HUES6 (cell line): ENCODE measurements at regions not wholly inside any gene's neighbourhood (a gene's known extent, or its start where the extent isn't known, plus 50 kb on each side); places are given as distances from the start of the nearest gene placed in this dataset.

Experiments
- H3K27ac ChIP-seq: 2 replicates; pipeline ENCODE4 v1.7.0; 2013; ENCODE audit warnings: low read depth, mild to moderate bottlenecking, low read length, inconsistent platforms
- H3K27me3 ChIP-seq: 2 replicates; pipeline ENCODE4 v1.6.1; 2013; ENCODE audit warnings: low read length; ENCODE audit not compliant: control insufficient read depth, insufficient read depth
- H3K36me3 ChIP-seq: 2 replicates; pipeline ENCODE4 v1.6.1; 2013; ENCODE audit warnings: low read length; ENCODE audit not compliant: control insufficient read depth, insufficient read depth
- H3K4me1 ChIP-seq: 2 replicates; pipeline ENCODE4 v1.6.1; 2013; ENCODE audit warnings: low read length; ENCODE audit not compliant: control insufficient read depth, insufficient read depth
- H3K4me3 ChIP-seq: 2 replicates; pipeline ENCODE4 v1.5.1; 2013; ENCODE audit warnings: low read depth, low read length
- H3K9ac ChIP-seq: one replicate; pipeline ENCODE4 v1.6.1; 2013; ENCODE audit warnings: mild to moderate bottlenecking, low read length
- H3K9me3 ChIP-seq: 2 replicates; pipeline ENCODE4 v1.6.1; 2013; ENCODE audit warnings: low read depth, low read length; ENCODE audit not compliant: control insufficient read depth, insufficient read depth

DNA sequence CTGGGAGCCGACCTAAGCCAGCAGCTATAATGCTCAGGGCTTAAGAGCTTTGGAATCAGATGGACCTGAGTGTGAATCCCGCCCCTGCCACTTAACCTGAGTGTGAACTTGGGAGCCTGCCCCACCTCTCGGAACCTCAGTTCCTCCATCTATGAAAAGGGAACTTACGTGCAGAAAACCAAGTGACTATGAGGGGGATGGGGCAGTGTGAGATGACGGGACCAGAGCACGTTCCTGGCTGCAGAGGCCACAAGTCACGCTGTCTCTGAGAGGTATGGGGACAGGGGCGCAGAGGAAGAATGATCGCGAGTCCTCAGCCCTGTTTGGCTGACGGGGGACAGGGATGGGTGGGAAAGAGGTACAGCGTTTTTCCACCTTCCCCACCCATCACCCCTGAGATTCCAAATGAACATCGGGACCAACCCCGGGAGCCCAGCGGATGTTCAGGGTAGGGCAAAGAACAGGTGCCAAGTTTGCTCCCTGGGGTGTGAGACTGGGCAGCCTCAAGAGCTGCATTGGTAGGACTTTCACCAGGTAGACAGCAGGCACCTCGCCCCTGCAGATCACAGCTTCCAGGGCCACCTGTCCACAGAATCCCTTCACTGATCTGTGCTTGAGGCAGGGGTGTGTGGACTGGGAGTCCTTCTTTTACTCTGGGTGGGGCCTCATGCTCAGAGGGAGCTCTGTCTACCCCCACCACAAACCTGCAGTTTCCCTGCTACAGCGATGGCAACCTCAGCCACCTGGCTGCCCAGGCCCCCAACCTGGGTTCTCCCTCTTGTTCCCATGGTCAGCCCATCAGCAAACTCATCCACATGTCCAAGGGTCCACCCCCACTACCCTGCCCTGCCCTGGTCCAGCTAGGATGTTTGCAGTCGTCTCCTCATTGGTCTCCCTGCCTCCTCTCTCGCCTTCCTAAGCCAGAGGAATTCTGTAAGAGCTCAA lies 85.8 kb downstream of the CEBPB start:
- Histone ChIP-seq H3K4me3 (no peak overlapping the region), H3K4me1 (no peaks in the 10 kb centered on the region; the same call in 1 of the 2 replicates), H3K27ac (no peak overlapping the region), H3K36me3 (no peaks in the 10 kb centered on the region), H3K27me3 (no peaks in the 10 kb centered on the region), H3K9ac (no peak overlapping the region), H3K9me3 (no peaks in the 10 kb centered on the region)

- H3K4me3 ChIP-seq, result no peak overlapping the region
- H3K27me3 ChIP-seq, result no peaks in the 10 kb centered on the region
- no peaks in the 10 kb centered on the region for H3K36me3 ChIP-seq
- H3K27ac ChIP-seq, result no peak overlapping the region
- no peaks in the 10 kb centered on the region for H3K9me3 ChIP-seq
- no peak overlapping the region for H3K9ac ChIP-seq
- H3K4me1 ChIP-seq, result peaks cover 5% of the 10 kb centered on the region; the same call in 1 of the 2 replicates
These were observed 86.4 kb downstream of the CEBPB start for GRCh38 chr20:50277064-50277415.

- Histone ChIP-seq H3K9me3 (no peaks in the 10 kb centered on the region), H3K9ac (no peak overlapping the region), H3K36me3 (no peaks in the 10 kb centered on the region), H3K27me3 (no peaks in the 10 kb centered on the region), H3K4me1 (peaks cover 5% of the 10 kb centered on the region; the same call in 1 of the 2 replicates), H3K27ac (no peak overlapping the region), H3K4me3 (no peak overlapping the region)
These were observed 87.1 kb downstream of the CEBPB start for GRCh38 chr20:50277460-50278376.

- no peaks in the 10 kb centered on the region for H3K36me3 ChIP-seq
- peaks cover 8% of the 10 kb centered on the region; the same call in 1 of the 2 replicates for H3K4me1 ChIP-seq
- no peaks in the 10 kb centered on the region for H3K27me3 ChIP-seq
- H3K27ac ChIP-seq, result no peak overlapping the region
- H3K9me3 ChIP-seq, result no peaks in the 10 kb centered on the region
- no peak overlapping the region for H3K4me3 ChIP-seq
- no peak overlapping the region for H3K9ac ChIP-seq
These were observed 87.7 kb downstream of the CEBPB start for GRCh38 chr20:50278377-50278683.

DNA sequence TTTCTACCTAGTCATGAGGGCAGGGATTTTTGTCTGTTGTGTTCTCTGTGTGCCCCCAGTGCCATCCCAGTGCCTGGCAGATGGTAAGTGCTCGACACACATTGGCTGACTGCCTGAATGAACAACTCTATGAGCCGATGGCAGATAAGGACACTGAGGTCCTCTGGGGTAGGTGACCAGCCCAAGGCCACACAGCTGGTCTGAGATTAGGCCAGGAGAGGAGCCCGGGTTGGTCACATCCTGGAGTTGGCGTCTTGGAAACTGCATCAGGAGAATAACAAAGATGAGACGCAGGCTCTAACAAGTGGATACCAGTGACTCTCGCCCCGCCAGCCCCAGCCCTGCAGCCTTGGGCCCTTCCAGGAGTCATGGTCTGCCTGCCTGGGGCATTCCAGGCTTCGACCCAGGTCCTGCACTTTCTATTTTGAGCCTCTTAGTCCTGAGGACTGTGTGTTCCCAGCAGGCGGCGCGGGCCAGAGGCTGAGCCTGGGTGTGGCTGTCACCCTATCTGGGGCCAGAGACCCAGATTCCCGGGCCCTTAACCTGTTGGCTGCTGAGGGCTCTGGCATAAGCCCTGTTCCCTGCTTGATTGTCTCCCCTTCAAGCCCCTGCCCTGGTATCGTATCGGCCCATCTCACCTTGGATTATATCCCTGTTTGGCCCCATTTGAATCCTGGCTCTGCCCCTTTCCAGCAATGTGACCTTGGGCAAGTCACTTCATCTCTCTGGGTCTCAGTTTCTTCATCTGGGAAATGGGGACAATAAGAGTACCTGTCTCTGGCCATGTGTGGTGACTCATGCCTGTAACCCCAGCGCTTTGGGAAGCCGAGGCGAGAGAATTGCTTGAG lies 88.3 kb downstream of the CEBPB start:
- no peak overlapping the region for H3K9ac ChIP-seq
- no peak overlapping the region for H3K27ac ChIP-seq
- no peaks in the 10 kb centered on the region for H3K27me3 ChIP-seq
- peaks cover 8% of the 10 kb centered on the region; the same call in 1 of the 2 replicates for H3K4me1 ChIP-seq
- no peak overlapping the region for H3K4me3 ChIP-seq
- no peaks in the 10 kb centered on the region for H3K36me3 ChIP-seq
- H3K9me3 ChIP-seq, result no peaks in the 10 kb centered on the region

- Histone ChIP-seq H3K36me3 (no peaks in the 10 kb centered on the region), H3K4me1 (peaks cover 13% of the 10 kb centered on the region; the same call in 1 of the 2 replicates), H3K4me3 (no peak overlapping the region), H3K27ac (no peak overlapping the region), H3K27me3 (no peaks in the 10 kb centered on the region), H3K9ac (no peak overlapping the region), H3K9me3 (no peaks in the 10 kb centered on the region)
These were observed 89.6 kb downstream of the CEBPB start for GRCh38 chr20:50279988-50280850.

GRCh38 chr20:50280851-50281655 lies 90.4 kb downstream of the CEBPB start:
- Histone ChIP-seq H3K27me3 (no peaks in the 10 kb centered on the region), H3K4me3 (no peak overlapping the region), H3K4me1 (peaks cover 17% of the 10 kb centered on the region; the same call in 1 of the 2 replicates), H3K9me3 (no peaks in the 10 kb centered on the region), H3K36me3 (no peaks in the 10 kb centered on the region), H3K27ac (no peak overlapping the region), H3K9ac (no peak overlapping the region)

- H3K9me3 ChIP-seq, result no peaks in the 10 kb centered on the region
- no peaks in the 10 kb centered on the region for H3K36me3 ChIP-seq
- no peak overlapping the region for H3K4me3 ChIP-seq
- no peaks in the 10 kb centered on the region for H3K27me3 ChIP-seq
- H3K4me1 ChIP-seq, result peaks cover 26% of the 10 kb centered on the region; the same call in 1 of the 2 replicates
- no peak overlapping the region for H3K27ac ChIP-seq
- no peak overlapping the region for H3K9ac ChIP-seq
These were observed 91.4 kb downstream of the CEBPB start for GRCh38 chr20:50281831-50282591.

GRCh38 chr20:50282592-50283241 lies 92.1 kb downstream of the CEBPB start:
- H3K9ac ChIP-seq, result no peak overlapping the region
- H3K27ac ChIP-seq, result no peak overlapping the region
- H3K4me3 ChIP-seq, result no peak overlapping the region
- H3K4me1 ChIP-seq, result peaks cover 26% of the 10 kb centered on the region; the same call in 1 of the 2 replicates
- H3K9me3 ChIP-seq, result no peaks in the 10 kb centered on the region
- no peaks in the 10 kb centered on the region for H3K36me3 ChIP-seq
- H3K27me3 ChIP-seq, result no peaks in the 10 kb centered on the region
